Dendritic cell treated with granulocyte-macrophage colony-stimulating factor and Interleukin-4, amounts not matched to agents 40 ng/mL and 50 ng/mL, for 4 days (primary cell): ENCODE measurements at regions not wholly inside any gene's neighbourhood (a gene's known extent, or its start where the extent isn't known, plus 50 kb on each side); places are given as distances from the start of the nearest gene placed in this dataset.
"Not testable (repeated sequence)": the region's sequence is repeated elsewhere in the genome, so short reads cannot be mapped to it uniquely, and the experiment has no call there.

Source experiments
- H3K27ac Mint-ChIP-seq: one replicate; pipeline ENCODE4 v1.8.0; 2022; ENCODE audit warnings: mild to moderate bottlenecking, mixed read lengths
- H3K27me3 Mint-ChIP-seq: one replicate; pipeline ENCODE4 v1.8.0; 2022; ENCODE audit warnings: mild to moderate bottlenecking, mixed read lengths
- H3K36me3 Mint-ChIP-seq: one replicate; pipeline ENCODE4 v1.8.0; 2022; ENCODE audit warnings: low read depth, mixed read lengths
- H3K4me1 Mint-ChIP-seq: one replicate; pipeline ENCODE4 v1.8.0; 2022; ENCODE audit warnings: low read depth, mixed read lengths
- H3K4me3 Mint-ChIP-seq: one replicate; pipeline ENCODE4 v1.8.0; 2022; ENCODE audit warnings: mild to moderate bottlenecking, moderate library complexity, mixed read lengths
- H3K9me3 Mint-ChIP-seq: one replicate; pipeline ENCODE4 v1.8.0; 2022; ENCODE audit warnings: mixed read lengths
- intact Hi-C: fragments of 100-400 bp; cut with micrococcal nuclease; formaldehyde crosslinking; loops from one replicate; pipeline ENCODE4 v1.15.0; 2022

DNA sequence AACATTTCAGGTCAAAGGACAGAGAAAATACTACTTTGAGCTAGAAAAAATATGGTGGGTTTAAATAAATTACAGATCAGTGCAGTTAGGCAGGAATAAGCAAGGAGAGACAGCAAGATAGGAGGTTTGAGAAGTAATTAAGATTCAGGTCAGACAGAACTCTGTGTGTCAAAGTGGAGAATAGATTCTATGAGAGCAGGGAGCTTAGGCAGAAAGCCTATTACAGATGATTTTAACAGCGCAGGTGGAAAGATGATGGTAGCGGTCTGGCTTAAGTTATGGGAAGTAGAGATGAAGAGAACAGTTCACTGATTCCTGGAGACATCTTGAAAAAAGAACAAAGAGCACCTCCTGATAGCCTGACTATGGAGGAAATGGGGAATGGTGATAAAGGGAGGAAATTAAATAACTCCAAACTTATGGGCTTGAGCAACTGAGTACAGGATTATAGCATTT lies 106.0 kb downstream of the APIP start:
- Mint-ChIP-seq H3K4me3 (no peak overlapping the region), H3K27ac (no peak overlapping the region), H3K27me3 (peaks cover 2% of the 10 kb centered on the region), H3K9me3 (peaks cover 27% of the 10 kb centered on the region), H3K36me3 (no peaks in the 10 kb centered on the region), H3K4me1 (no peaks in the 10 kb centered on the region)
- intact Hi-C loops = no loop called here

DNA sequence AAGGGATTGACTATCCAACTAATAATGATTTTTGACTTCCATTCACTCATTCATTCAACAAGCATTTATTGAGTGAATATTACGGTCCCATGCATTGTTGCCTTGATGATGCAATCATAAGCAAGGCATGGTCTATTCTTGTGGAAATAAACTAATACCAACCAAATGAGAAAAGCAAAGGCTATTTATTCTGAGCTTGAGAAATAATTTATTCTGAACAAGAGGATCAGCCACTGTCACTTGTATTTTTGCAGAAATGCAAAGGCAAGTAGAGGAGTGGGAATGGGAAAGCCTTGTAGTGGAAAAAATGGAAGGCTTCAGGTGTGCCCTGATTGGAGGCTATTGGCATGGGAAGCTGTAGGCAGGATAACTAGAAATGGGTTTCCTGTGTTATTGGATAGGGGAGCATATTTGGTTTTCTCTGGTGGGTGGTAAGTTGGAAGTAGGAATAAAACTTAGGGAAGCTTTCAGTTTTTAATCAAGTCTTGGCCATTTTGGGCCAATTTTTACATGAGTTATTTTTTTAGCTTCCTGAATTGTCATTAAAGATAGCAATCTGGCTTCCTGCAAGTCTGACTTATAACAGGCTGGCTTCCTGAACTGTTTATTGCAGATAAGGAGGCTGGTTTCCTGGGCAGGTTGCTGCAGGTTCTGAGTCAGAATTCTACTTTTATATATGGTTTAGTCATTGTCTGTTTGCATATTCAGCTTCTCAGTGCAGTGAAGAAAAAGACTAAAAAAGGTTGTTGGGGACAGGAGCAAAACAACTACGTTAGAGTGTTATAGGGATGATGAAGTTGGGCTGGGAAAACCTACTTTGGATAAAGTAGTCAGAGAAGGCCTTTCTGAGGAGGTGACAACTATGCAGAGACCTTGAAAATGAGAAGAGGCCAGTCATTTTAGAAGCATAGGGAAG lies 106.7 kb downstream of the APIP start:
- H3K9me3 Mint-ChIP-seq = peaks cover 27% of the 10 kb centered on the region
- no peak overlapping the region for H3K4me3 Mint-ChIP-seq
- H3K4me1 Mint-ChIP-seq = no peaks in the 10 kb centered on the region
- intact Hi-C loops = no loop called here
- no peaks in the 10 kb centered on the region for H3K36me3 Mint-ChIP-seq
- peaks cover 4% of the 10 kb centered on the region for H3K27me3 Mint-ChIP-seq
- H3K27ac Mint-ChIP-seq = no peak overlapping the region

DNA sequence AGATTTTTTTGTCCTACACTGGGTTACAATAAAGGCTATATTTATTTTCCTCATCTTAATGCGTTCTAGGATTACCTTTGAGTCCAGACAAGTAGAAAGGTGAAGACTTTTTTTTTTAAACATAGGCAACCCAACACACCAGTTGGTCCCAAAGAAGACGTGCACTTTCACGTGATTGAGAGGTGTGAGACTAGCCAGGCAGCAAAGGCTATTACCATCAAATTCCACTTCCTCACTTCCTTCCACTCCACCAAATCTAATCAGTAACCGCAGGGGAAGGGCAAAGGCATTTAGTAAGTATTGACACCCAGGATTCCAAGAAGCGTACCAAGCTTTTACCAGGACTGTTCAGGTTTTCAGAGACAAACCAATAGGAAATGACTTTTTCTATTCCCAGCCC lies 109.3 kb downstream of the APIP start:
- intact Hi-C loops = no loop called here
- peaks cover 10% of the 10 kb centered on the region for H3K9me3 Mint-ChIP-seq
- no peaks in the 10 kb centered on the region for H3K4me1 Mint-ChIP-seq
- no peak overlapping the region for H3K27ac Mint-ChIP-seq
- H3K36me3 Mint-ChIP-seq = no peaks in the 10 kb centered on the region
- peaks cover 2% of the 10 kb centered on the region for H3K27me3 Mint-ChIP-seq
- no peak overlapping the region for H3K4me3 Mint-ChIP-seq

DNA sequence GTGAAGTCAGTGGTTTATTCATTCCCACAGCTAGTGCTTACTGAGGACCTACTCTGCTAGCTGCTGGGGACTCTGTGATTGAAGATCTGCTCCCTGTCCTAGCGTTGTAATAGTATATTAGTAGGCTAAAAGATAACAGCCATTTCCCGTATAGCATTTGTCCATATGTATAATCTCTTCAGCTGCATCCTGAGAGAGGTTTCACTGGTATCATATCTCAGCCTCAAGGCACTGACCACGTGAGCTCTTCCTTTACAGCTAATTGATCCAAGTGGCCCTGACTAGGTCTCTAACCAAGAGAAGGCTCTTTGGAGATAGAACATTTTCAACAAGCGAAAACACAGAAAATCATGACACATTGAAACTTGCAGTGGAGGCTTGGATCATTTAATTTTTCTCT lies 110.2 kb downstream of the APIP start:
- Mint-ChIP-seq H3K4me3 (no peak overlapping the region), H3K4me1 (no peaks in the 10 kb centered on the region), H3K9me3 (peaks cover under 1% of the 10 kb centered on the region), H3K27me3 (peaks cover 4% of the 10 kb centered on the region), H3K27ac (no peak overlapping the region), H3K36me3 (no peaks in the 10 kb centered on the region)
- intact Hi-C loops = no loop called here

DNA sequence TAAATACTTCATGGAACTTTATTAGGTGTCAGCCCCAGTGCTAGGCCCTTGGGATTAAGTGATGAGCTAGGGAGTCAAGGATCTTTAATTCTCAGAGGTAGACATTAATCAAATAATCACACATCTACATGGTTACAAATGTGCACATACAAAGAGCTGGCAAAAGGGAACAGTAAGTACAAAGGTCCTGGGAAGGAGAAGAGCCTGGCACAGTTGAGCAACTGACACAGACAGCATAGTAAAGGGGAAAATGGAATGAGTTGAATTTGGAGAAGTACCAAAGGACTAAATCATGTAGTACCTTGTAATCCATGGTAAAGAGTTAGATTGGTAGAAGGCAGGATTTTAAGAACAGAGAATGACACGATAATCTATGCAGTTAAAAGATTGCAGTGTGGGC lies 116.3 kb downstream of the APIP start:
- no peak overlapping the region for H3K4me3 Mint-ChIP-seq
- intact Hi-C loops = no loop called here
- peaks cover 9% of the 10 kb centered on the region for H3K9me3 Mint-ChIP-seq
- no peak overlapping the region for H3K27ac Mint-ChIP-seq
- H3K4me1 Mint-ChIP-seq = no peaks in the 10 kb centered on the region
- peaks cover 1% of the 10 kb centered on the region for H3K27me3 Mint-ChIP-seq
- H3K36me3 Mint-ChIP-seq = no peaks in the 10 kb centered on the region

DNA sequence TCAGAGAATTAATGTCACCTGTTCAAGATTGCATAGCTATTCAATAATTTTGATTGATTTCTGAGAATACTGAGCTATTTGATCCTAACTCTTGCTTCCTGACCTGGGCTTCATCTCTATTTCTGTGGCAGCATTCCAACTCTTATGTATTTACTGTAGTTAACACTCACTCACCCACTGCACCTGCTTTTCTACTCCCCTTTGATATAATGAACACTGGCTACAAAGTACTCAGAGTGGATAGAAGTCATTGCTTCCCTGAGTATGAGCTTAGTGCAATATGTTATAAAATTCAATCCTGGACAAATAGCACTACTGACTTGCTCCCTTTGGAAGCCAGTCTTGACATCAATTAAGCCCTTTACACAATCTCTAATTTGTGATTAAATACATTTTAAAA lies 117.2 kb downstream of the APIP start:
- no peaks in the 10 kb centered on the region for H3K36me3 Mint-ChIP-seq
- intact Hi-C loops = no loop called here
- peaks cover 9% of the 10 kb centered on the region for H3K9me3 Mint-ChIP-seq
- no peak overlapping the region for H3K27ac Mint-ChIP-seq
- H3K27me3 Mint-ChIP-seq = peaks cover 6% of the 10 kb centered on the region
- no peaks in the 10 kb centered on the region for H3K4me1 Mint-ChIP-seq
- no peak overlapping the region for H3K4me3 Mint-ChIP-seq

DNA sequence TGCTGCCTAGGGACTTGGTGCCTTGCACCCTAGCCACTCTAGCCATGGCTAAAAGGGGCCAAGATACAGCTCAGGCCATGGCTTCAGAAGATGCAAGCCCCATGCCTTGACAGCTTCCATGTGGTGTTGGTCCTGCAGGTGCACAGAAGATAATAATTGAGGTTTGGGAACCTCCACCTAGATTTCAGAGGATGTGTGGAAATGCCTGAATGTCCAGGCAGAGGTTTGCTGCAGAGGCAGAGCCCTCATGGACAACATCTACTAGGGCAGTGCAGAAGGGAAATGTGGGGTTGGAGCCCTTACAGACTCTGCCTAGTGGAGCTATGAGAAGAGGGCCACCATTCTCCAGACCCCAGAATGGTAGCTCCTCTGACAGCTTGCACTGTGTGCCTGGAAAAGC lies 118.7 kb downstream of the APIP start:
- H3K4me3 Mint-ChIP-seq, H3K4me1 Mint-ChIP-seq, H3K9me3 Mint-ChIP-seq, H3K27me3 Mint-ChIP-seq, H3K36me3 Mint-ChIP-seq, H3K27ac Mint-ChIP-seq, intact Hi-C loops: not testable (repeated sequence)

DNA sequence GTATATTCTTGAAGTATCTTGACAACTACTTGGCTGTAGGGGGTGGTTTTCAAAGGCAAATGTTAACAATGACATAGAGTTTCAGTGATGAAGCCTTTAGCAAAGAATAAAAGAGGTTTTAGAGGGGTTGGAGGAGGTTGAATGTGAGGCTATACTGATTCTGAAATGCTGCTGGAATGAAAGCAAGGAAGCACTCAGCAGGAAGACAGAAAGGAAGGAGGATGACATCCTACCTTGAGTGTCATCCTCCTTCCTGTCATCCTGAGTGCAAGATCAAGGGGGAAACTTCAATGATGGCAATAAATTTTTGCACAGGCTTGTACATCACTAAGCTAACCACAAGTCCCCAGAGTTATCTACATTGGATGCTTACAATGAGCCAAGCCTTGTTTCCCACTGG lies 120.5 kb downstream of the APIP start:
- no peak overlapping the region for H3K27ac Mint-ChIP-seq
- H3K36me3 Mint-ChIP-seq = no peaks in the 10 kb centered on the region
- intact Hi-C loops = no loop called here
- H3K4me1 Mint-ChIP-seq = no peaks in the 10 kb centered on the region
- peaks cover 14% of the 10 kb centered on the region for H3K9me3 Mint-ChIP-seq
- peaks cover 6% of the 10 kb centered on the region for H3K27me3 Mint-ChIP-seq
- H3K4me3 Mint-ChIP-seq = no peak overlapping the region

DNA sequence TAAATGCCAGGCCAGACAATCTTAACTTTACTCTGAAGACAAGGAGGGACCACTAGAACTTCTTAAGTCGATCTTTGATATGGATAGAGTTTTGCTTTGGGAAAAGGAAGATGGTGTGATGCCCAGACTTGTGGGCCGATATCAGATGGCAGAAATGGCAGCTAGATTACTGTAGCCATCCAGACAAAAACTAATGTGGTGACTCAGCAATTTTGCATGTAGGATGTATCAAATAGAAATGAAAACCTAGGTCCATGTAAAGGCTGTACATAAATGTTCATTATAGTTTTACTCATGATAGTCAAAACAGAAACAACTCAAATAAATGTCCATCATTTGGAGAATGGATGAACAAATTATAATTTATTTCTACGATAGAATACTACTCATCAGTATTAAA lies 121.5 kb downstream of the APIP start:
- Mint-ChIP-seq H3K4me3 (no peak overlapping the region), H3K9me3 (peaks cover 21% of the 10 kb centered on the region), H3K36me3 (peaks cover 4% of the 10 kb centered on the region), H3K27ac (no peak overlapping the region), H3K4me1 (peaks cover 4% of the 10 kb centered on the region), H3K27me3 (peaks cover 6% of the 10 kb centered on the region)
- intact Hi-C loops = no loop called here

DNA sequence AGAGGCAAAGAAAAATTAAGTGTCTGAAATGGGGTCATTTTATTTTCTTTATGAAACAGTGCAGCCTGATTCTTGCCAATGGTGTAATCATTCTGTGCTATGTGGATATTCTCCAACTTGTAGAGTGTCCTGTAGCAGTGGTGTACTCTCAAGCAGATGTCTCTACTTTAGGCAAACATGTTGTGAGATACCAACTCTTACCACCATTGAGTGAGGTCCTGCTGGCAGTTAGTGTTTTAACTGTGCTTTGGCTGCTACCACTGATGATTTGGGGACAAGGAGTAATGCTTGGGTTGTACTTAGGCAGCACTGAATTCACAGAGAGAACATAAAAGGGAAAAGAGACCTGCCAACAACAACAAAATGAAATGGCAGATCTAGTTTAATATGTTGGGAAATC lies 122.5 kb downstream of the APIP start:
- peaks cover 6% of the 10 kb centered on the region for H3K27me3 Mint-ChIP-seq
- peaks cover 26% of the 10 kb centered on the region for H3K9me3 Mint-ChIP-seq
- peaks cover 5% of the 10 kb centered on the region for H3K4me1 Mint-ChIP-seq
- no peak overlapping the region for H3K27ac Mint-ChIP-seq
- intact Hi-C loops = no loop called here
- peaks cover 6% of the 10 kb centered on the region for H3K36me3 Mint-ChIP-seq
- no peak overlapping the region for H3K4me3 Mint-ChIP-seq

DNA sequence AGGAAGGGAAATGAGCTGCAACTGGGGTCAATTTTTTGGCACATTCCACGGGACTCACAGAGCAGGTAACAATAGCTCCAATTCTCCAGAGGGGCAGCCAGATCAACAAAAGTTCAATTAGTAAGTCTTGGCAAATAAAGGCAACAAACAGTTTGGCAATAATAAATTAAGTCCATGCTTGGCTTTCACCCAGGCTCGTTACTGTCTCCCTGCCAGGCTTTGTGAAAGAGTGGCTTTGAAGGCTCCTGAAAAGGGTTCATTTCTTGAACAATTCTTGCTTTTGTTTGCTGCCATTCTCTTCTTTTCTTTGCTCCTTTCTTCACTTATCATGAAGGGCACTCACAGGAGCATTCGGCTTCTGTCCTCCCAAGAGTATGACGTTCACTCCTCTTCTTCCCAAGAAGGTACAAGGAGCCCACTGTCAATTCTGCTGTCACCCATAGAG lies 123.3 kb downstream of the APIP start:
- H3K27ac Mint-ChIP-seq = no peak overlapping the region
- peaks cover 19% of the 10 kb centered on the region for H3K9me3 Mint-ChIP-seq
- peaks cover 6% of the 10 kb centered on the region for H3K36me3 Mint-ChIP-seq
- H3K4me3 Mint-ChIP-seq = no peak overlapping the region
- intact Hi-C loops = no loop called here
- peaks cover 6% of the 10 kb centered on the region for H3K27me3 Mint-ChIP-seq
- peaks cover 5% of the 10 kb centered on the region for H3K4me1 Mint-ChIP-seq

DNA sequence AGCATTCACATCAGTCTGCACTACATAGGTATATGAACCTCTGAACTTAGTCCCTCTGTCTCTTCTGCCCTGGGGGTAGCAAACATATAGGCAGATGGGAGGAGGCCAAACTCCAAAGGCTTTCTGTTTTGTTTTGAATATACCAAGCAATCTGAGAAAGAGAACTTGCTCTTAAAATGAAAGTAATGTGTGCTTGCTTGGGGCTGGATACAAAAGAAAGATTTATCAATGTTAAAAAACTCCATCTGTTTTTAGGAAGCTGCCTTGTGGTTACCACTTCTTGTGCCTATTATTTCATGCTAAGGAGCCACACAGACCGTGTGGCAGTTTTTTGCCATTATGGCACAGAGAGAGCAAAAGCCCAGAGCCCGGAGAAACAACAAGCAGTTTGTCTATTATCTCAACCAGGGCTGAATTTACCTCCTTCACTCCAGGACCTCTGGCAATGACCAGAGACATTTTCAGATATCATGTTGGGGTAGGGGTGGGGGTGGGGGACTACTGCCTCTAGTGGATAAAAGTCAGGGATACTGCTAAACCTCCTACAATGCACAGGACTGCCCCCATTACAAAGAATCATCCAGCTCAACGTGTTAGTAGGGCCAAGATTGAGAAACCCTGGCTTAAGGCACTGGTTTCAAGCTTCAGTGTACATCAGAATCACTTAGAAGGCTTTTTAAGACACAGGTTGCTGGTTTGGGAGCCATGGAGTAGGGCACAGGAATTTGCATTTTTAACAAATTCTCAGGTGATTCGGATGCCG lies 124.2 kb downstream of the APIP start:
- H3K27me3 Mint-ChIP-seq = peaks cover 6% of the 10 kb centered on the region
- intact Hi-C loops = no loop called here
- H3K27ac Mint-ChIP-seq = peak overlapping the region; percentile 41
- H3K9me3 Mint-ChIP-seq = peaks cover 17% of the 10 kb centered on the region
- H3K36me3 Mint-ChIP-seq = peaks cover 6% of the 10 kb centered on the region
- peaks cover 5% of the 10 kb centered on the region for H3K4me1 Mint-ChIP-seq
- H3K4me3 Mint-ChIP-seq = no peak overlapping the region

DNA sequence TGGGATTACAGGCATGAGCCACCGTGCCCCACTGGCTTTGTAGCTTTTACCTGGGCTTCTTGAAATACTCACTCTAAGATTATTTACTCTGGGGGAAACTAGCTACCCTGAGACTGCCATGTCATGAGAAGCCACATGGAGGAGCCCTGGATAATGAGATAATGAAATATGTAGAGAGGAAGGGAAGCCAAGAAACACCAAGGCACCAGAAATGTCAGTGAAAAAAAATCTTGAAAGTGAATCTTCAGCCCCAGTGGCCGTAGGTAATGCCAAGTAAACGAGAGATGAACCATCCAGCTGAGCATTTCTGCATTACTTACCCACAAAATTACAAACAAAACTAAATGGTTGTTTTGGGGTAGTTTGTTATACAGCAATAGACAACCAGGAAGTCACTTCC lies 125.6 kb downstream of the APIP start:
- Mint-ChIP-seq H3K4me1 (peaks cover 5% of the 10 kb centered on the region), H3K4me3 (no peak overlapping the region), H3K9me3 (peaks cover 17% of the 10 kb centered on the region), H3K27me3 (peaks cover 6% of the 10 kb centered on the region), H3K27ac (no peak overlapping the region), H3K36me3 (peaks cover 6% of the 10 kb centered on the region)
- intact Hi-C loops = no loop called here

DNA sequence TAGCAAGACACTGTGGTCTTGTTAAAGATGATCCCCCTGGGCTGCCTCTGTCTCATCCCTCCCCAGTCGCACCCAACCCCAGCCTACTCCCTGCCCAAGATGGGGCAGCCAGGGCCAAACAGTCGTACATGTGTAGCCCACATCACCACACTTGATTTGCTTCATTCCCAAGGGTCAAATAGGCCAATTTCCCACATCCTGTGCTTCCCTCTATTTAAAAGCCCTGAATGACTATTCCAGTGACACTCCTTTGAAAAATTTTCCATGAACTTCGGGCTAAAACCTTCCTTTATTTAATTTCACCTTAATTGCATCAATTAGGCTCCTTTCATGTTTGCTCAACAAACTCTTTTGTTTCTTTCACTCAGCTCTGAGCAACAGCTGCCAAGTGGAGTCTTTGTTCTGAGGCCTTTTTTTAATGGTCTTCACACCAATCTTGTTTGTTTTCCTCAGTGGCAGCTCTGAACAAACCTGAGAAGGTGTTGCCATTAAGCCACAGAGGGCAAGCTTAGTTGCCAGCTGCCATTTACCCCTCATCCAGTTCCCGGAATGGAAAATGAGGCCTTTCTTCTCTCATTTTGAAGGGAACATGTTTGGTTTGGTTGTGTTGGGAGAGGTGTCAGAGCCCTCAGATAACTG lies 126.9 kb downstream of the APIP start:
- H3K4me3 Mint-ChIP-seq = no peak overlapping the region
- peaks cover 5% of the 10 kb centered on the region for H3K4me1 Mint-ChIP-seq
- H3K9me3 Mint-ChIP-seq = peaks cover 17% of the 10 kb centered on the region
- H3K27me3 Mint-ChIP-seq = peaks cover 5% of the 10 kb centered on the region
- intact Hi-C loops = no loop called here
- H3K36me3 Mint-ChIP-seq = peaks cover 6% of the 10 kb centered on the region
- H3K27ac Mint-ChIP-seq = no peak overlapping the region
